Endodermal cell (in vitro differentiated cells): ENCODE measurements at regions not wholly inside any gene's neighbourhood (a gene's known extent, or its start where the extent isn't known, plus 50 kb on each side); places are given as distances from the start of the nearest gene placed in this dataset.

Experiments
- DNase-seq: peaks from one replicate; pipeline ENCODE4 v3.0.0-alpha.2; 2017
- H3K27ac ChIP-seq: 2 replicates; pipeline ENCODE4 v1.5.1; 2013; ENCODE audit warnings: mild to moderate bottlenecking, low read depth, low read length, moderate library complexity
- H3K27me3 ChIP-seq: 2 replicates; pipeline ENCODE4 v1.6.1; 2013; ENCODE audit warnings: mild to moderate bottlenecking, low read length, moderate library complexity; ENCODE audit not compliant: insufficient read depth, control insufficient read depth, poor library complexity, severe bottlenecking
- H3K36me3 ChIP-seq: 2 replicates; pipeline ENCODE4 v1.7.0; 2013; ENCODE audit warnings: mild to moderate bottlenecking, low read length, moderate library complexity; ENCODE audit not compliant: control insufficient read depth, insufficient read depth
- H3K4me1 ChIP-seq: one replicate; pipeline ENCODE4 v1.7.0; 2013; ENCODE audit warnings: low read length; ENCODE audit not compliant: control insufficient read depth, insufficient read depth
- H3K4me3 ChIP-seq: 2 replicates; pipeline ENCODE4 v1.5.1; 2013; ENCODE audit warnings: mild to moderate bottlenecking, low read length, moderate library complexity
- H3K9ac ChIP-seq: 2 replicates; pipeline ENCODE4 v1.6.1; 2013; ENCODE audit warnings: mild to moderate bottlenecking, low read length, moderate library complexity; ENCODE audit not compliant: poor library complexity, severe bottlenecking; ENCODE audit errors: extremely low read depth
- H3K9me3 ChIP-seq: 2 replicates; pipeline ENCODE4 v1.6.1; 2013; ENCODE audit warnings: mild to moderate bottlenecking, low read length, moderate library complexity; ENCODE audit not compliant: control insufficient read depth
- H3K27ac Mint-ChIP-seq: 2 replicates; pipeline ENCODE4 v1.8.0; 2020; ENCODE audit warnings: mixed read lengths
- H3K27me3 Mint-ChIP-seq: 2 replicates; pipeline ENCODE4 v1.8.0; 2021; ENCODE audit warnings: mild to moderate bottlenecking, mixed read lengths; ENCODE audit not compliant: insufficient read depth
- H3K36me3 Mint-ChIP-seq: 2 replicates; pipeline ENCODE4 v1.8.0; 2020; ENCODE audit warnings: low read depth, mixed read lengths
- H3K4me1 Mint-ChIP-seq: 2 replicates; pipeline ENCODE4 v1.8.0; 2020; ENCODE audit warnings: mixed read lengths
- H3K4me3 Mint-ChIP-seq: 2 replicates; pipeline ENCODE4 v1.8.0; 2020; ENCODE audit warnings: mild to moderate bottlenecking, moderate library complexity, mixed read lengths
- H3K9me3 Mint-ChIP-seq: 2 replicates; pipeline ENCODE4 v1.8.0; 2020; ENCODE audit warnings: mild to moderate bottlenecking, mixed read lengths
- CTCF ChIP-seq: fragments of 200-600 bp; sonication (generic); conservative IDR thresholded peaks from 2 replicates; pipeline ENCODE4 v1.5.0; 2021; ENCODE audit warnings: antibody characterized with exemption, mild to moderate bottlenecking
- WGBS, 2 experiments: methylation state at CpG; one replicate each; pipeline versions ENCODE4 v1.1.5 to v1.1.7; 2013; ENCODE audit warnings: missing lambda C conversion rate in 2 of 2, mixed read lengths in 1 of 2; ENCODE audit not compliant: insufficient coverage in 1 of 2, insufficient read length in 1 of 2; 5-methylcytosine and 5-hydroxymethylcytosine counted together

GRCh38 chr11:106353031-106353430, 275.6 kb downstream of the AASDHPPT start:
- H3K27me3 Mint-ChIP-seq: no peaks in the 10 kb centered on the region
- no peak overlapping the region for H3K27ac Mint-ChIP-seq

DNA sequence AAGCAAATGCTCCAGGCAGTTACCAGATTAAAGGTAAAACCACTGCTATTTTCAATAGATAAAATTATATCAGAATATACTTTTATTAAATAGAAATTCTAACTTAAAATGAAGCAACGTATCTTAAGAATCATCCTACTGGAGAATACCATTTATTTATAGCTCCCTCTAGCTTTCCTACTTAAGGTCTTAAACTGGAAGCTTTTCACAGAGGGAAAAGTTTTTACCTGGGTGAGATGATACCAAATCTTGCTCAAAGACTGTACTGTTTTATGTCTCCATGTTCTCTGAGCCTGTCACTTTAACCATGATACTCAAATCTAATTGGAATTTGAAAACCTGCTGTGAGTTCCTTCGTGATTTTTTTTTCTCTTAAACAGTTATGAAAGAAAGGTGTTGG, 291.8 kb downstream of the AASDHPPT start:
- H3K36me3 Mint-ChIP-seq: no peaks in the 10 kb centered on the region
- Histone ChIP-seq H3K27me3 (no peaks in the 10 kb centered on the region), H3K9ac (no peak overlapping the region), H3K27ac (no peak overlapping the region), H3K4me3 (no peak overlapping the region), H3K4me1 (no peaks in the 10 kb centered on the region), H3K36me3 (no peaks in the 10 kb centered on the region), H3K9me3 (no peaks in the 10 kb centered on the region)
- no peaks in the 10 kb centered on the region for H3K9me3 Mint-ChIP-seq
- no peak overlapping the region for H3K4me3 Mint-ChIP-seq
- no peak for TF ChIP-seq CTCF
- WGBS, 2 experiments: 91% methylated on average over 2 of the region's 2 CpGs; no CpG with 5 or more reads in 1 of the 2 experiments
- H3K27me3 Mint-ChIP-seq: no peaks in the 10 kb centered on the region
- no peaks in the 10 kb centered on the region for H3K4me1 Mint-ChIP-seq
- DNase-seq: no peak
- H3K27ac Mint-ChIP-seq: no peak overlapping the region

More at GRCh38 chr11:106353031-106353430, 275.6 kb downstream of the AASDHPPT start:
- H3K4me1 ChIP-seq: no peaks in the 10 kb centered on the region
- no peaks in the 10 kb centered on the region for H3K4me1 Mint-ChIP-seq
- H3K9ac ChIP-seq: no peak overlapping the region
- H3K36me3 Mint-ChIP-seq: no peaks in the 10 kb centered on the region
- no peaks in the 10 kb centered on the region for H3K36me3 ChIP-seq
- no peak overlapping the region for H3K27ac ChIP-seq
- H3K27me3 ChIP-seq: no peaks in the 10 kb centered on the region
- no peak for DNase-seq
- no peaks in the 10 kb centered on the region for H3K9me3 Mint-ChIP-seq
- H3K4me3 Mint-ChIP-seq: no peak overlapping the region
- H3K9me3 ChIP-seq: no peaks in the 10 kb centered on the region
- no peak for TF ChIP-seq CTCF
- 89 to 100% methylated on average over 1 to 2 of the region's 2 CpGs for WGBS, 2 experiments
- H3K4me3 ChIP-seq: no peak overlapping the region

- Histone ChIP-seq H3K36me3 (no peaks in the 10 kb centered on the region), H3K27ac (no peak overlapping the region), H3K9me3 (no peaks in the 10 kb centered on the region), H3K4me1 (no peaks in the 10 kb centered on the region), H3K27me3 (no peaks in the 10 kb centered on the region), H3K9ac (no peak overlapping the region), H3K4me3 (no peak overlapping the region)
- no peak for TF ChIP-seq CTCF
- no peak overlapping the region for H3K4me3 Mint-ChIP-seq
- no peaks in the 10 kb centered on the region for H3K36me3 Mint-ChIP-seq
- H3K9me3 Mint-ChIP-seq: no peaks in the 10 kb centered on the region
- no peaks in the 10 kb centered on the region for H3K27me3 Mint-ChIP-seq
- no peak for DNase-seq
- H3K4me1 Mint-ChIP-seq: peaks cover 5% of the 10 kb centered on the region
- WGBS, 2 experiments: 71 to 75% methylated on average over 1 to 3 of the region's 3 CpGs
- H3K27ac Mint-ChIP-seq: no peak overlapping the region
Measured at GRCh38 chr11:106378513-106379179, 301.2 kb downstream of the AASDHPPT start.
